SU-DHL-6 (cell line): ENCODE measurements at regions not wholly inside any gene's neighbourhood (a gene's known extent, or its start where the extent isn't known, plus 50 kb on each side); places are given as distances from the start of the nearest gene placed in this dataset.

Experiments
- EZH2phosphoT487 ChIP-seq: fragments of 200-600 bp; sonication (generic), shearing (Covaris generic); conservative IDR thresholded peaks from 2 replicates; pipeline ENCODE4 v1.6.1; 2018; ENCODE audit warnings: mild to moderate bottlenecking, antibody characterized with exemption, low read length, moderate library complexity, mixed read lengths
- TF ChIP-seq, protein P1 (sequence below): fragments of 200-600 bp; sonication (generic); IDR thresholded peaks from one replicate; pipeline ENCODE4 v1.5.1; 2017; ENCODE audit warnings: antibody characterized with exemption, mild to moderate bottlenecking, low read length, moderate library complexity; ENCODE audit not compliant: insufficient read depth, poor library complexity, severe bottlenecking

- TF ChIP-seq, protein P1, sequence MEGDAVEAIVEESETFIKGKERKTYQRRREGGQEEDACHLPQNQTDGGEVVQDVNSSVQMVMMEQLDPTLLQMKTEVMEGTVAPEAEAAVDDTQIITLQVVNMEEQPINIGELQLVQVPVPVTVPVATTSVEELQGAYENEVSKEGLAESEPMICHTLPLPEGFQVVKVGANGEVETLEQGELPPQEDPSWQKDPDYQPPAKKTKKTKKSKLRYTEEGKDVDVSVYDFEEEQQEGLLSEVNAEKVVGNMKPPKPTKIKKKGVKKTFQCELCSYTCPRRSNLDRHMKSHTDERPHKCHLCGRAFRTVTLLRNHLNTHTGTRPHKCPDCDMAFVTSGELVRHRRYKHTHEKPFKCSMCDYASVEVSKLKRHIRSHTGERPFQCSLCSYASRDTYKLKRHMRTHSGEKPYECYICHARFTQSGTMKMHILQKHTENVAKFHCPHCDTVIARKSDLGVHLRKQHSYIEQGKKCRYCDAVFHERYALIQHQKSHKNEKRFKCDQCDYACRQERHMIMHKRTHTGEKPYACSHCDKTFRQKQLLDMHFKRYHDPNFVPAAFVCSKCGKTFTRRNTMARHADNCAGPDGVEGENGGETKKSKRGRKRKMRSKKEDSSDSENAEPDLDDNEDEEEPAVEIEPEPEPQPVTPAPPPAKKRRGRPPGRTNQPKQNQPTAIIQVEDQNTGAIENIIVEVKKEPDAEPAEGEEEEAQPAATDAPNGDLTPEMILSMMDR, result no peak
- no peak for TF ChIP-seq EZH2phosphoT487
Measured at GRCh38 chr1:163842571-163842970, 520.8 kb downstream of the NUF2 start.
